GM13977 (cell line): ENCODE measurements at regions not wholly inside any gene's neighbourhood (a gene's known extent, or its start where the extent isn't known, plus 50 kb on each side); places are given as distances from the start of the nearest gene placed in this dataset.

Source experiments
- DNase-seq: peaks from one replicate; pipeline ENCODE4 v3.0.0; 2012; ENCODE audit warnings: low spot score
- CTCF ChIP-seq: IDR thresholded peaks from 2 replicates; pipeline ENCODE4 v1.5.1; 2012; ENCODE audit warnings: mild to moderate bottlenecking, control low read depth; ENCODE audit not compliant: insufficient read depth; ENCODE audit errors: extremely low read depth, missing control alignments
- in situ Hi-C: fragments of 300-500 bp; cut with MboI; formaldehyde crosslinking; loops from one replicate; pipeline ENCODE4 v1.12.0; 2022; ENCODE audit warnings: low sequenced_read_pairs, low pct_unique_long_range_greater_than_20kb, mixed read lengths, inconsistent platforms; ENCODE audit not compliant: unreplicated experiment

DNA sequence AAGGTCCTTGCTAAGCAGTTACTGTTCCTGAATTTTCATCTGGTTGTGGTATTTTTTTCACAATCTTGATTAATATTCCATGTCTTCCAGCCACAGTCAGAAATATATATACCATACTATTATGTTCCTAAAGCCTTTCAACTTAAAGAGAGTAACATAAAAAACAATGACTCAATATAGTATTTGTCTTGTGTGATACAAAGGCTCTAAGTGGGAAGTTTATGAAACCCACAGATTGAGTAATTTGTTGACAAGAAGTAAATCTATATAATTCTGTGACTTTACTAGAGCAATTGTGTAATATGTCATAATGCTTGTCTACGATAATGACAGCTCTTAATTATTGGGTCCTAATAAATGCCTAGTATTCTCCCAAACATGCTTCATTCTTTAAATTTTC lies 509.4 kb downstream of the ISL1 start:
- no peak for TF ChIP-seq CTCF
- in situ Hi-C loops, result no loop called here
- DNase-seq, result no peak

GRCh38 chr5:51895834-51896233 lies 512.6 kb downstream of the ISL1 start:
- TF ChIP-seq CTCF, result no peak
- no peak for DNase-seq
- in situ Hi-C loops, result no loop called here

GRCh38 chr5:51902512-51902911 lies 519.3 kb downstream of the ISL1 start:
- no peak for TF ChIP-seq CTCF
- no peak for DNase-seq
- in situ Hi-C loops, result no loop called here

GRCh38 chr5:51908215-51908614 lies 525.0 kb downstream of the ISL1 start:
- TF ChIP-seq CTCF, result no peak
- no peak for DNase-seq
- in situ Hi-C loops, result no loop called here

- no peak for TF ChIP-seq CTCF
- no peak for DNase-seq
- in situ Hi-C loops, result no loop called here
Observed at GRCh38 chr5:51944500-51945125, 561.4 kb downstream of the ISL1 start.

DNA sequence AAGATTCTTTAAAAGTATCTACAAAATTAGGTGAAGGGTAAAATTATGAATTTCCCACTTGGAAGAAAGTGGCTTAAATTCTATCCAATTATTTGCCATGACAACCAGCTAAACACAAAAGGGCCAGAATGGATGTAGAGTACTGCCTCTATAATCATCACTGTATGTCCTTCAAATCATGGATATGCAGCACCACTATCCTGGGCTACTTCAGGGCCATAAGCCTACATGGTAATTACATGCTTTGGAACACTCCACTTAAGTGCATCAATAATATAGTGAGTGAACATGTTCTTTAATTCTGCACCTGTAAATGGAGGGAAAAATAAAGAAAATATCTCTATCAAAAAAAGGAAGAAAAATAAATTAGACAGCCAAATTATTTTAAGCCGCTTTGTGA lies 575.2 kb downstream of the ISL1 start:
- in situ Hi-C loops, result no loop called here

More for the DNA sequence above, 575.2 kb downstream of the ISL1 start:
- DNase-seq, result no peak
- TF ChIP-seq CTCF, result no peak
